ENCODE measurements at regions not wholly inside any gene's neighbourhood (a gene's known extent, or its start where the extent isn't known, plus 50 kb on each side); places are given as distances from the start of the nearest gene placed in this dataset.

DNA sequence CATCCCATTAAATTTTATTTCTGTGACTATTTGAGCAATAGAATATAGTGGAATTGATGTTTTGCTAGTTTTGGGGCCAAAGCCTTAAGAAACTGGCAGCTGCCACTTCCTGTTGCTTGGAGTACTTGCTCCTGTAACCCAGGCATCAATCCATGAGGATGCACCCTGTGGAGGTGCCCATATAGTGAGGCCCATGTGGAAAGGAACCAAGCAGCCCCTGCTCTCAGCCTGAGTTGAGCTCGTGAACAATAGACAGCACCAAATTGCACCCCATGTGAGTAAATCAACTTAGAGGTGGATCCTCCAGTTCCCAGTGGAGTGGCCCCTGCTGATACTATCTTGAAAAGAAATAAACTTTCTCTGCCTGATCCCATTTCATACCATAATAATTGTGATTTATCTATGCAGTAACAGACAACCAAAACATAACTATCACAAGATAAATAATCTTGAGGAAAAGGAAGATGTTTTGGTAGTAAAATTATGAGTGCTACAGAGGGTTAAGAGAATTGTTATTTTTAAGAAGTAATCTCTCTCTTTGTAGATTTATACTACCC is 481.9 kb downstream of the TBC1D32 start:
- TF ChIP-seq POLR2A (IDR thresholded peaks at IDR 0.05; ENCODE audit: control extremely low read depth in 1 of 2, low read depth in 2 of 2, low read length in 2 of 2) (no peak), NRF1 (IDR thresholded peaks at IDR 0.05; ENCODE audit: low read depth, low read length) (no peak), SP1 (IDR thresholded peaks at IDR 0.05; ENCODE audit: low read depth, low read length) (no peak), RXRA (IDR thresholded peaks at IDR 0.05; ENCODE audit: insufficient read depth, low read depth, low read length) (no peak), SIN3A (conservative IDR thresholded peaks at IDR 0.05 in 1 of 2, IDR thresholded peaks at IDR 0.05 in 1 of 2; ENCODE audit: low read depth in 1 of 2, low read length in 2 of 2) (no peak), EP300 (IDR thresholded peaks at IDR 0.05; ENCODE audit: borderline replicate concordance in 1 of 2, low read depth in 2 of 2, low read length in 2 of 2) (no peak)
- TF ChIP-seq, protein P1, sequence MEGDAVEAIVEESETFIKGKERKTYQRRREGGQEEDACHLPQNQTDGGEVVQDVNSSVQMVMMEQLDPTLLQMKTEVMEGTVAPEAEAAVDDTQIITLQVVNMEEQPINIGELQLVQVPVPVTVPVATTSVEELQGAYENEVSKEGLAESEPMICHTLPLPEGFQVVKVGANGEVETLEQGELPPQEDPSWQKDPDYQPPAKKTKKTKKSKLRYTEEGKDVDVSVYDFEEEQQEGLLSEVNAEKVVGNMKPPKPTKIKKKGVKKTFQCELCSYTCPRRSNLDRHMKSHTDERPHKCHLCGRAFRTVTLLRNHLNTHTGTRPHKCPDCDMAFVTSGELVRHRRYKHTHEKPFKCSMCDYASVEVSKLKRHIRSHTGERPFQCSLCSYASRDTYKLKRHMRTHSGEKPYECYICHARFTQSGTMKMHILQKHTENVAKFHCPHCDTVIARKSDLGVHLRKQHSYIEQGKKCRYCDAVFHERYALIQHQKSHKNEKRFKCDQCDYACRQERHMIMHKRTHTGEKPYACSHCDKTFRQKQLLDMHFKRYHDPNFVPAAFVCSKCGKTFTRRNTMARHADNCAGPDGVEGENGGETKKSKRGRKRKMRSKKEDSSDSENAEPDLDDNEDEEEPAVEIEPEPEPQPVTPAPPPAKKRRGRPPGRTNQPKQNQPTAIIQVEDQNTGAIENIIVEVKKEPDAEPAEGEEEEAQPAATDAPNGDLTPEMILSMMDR (IDR thresholded peaks at IDR 0.05; ENCODE audit: control extremely low read depth in 1 of 3, insufficient read depth in 1 of 3, low read depth in 1 of 3, low read length in 3 of 3), result no peak
- TF ChIP-seq, protein P2, sequence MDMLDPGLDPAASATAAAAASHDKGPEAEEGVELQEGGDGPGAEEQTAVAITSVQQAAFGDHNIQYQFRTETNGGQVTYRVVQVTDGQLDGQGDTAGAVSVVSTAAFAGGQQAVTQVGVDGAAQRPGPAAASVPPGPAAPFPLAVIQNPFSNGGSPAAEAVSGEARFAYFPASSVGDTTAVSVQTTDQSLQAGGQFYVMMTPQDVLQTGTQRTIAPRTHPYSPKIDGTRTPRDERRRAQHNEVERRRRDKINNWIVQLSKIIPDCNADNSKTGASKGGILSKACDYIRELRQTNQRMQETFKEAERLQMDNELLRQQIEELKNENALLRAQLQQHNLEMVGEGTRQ (IDR thresholded peaks at IDR 0.05; ENCODE audit: low read length), result no peak
